ENCODE measurements at regions not wholly inside any gene's neighbourhood (a gene's known extent, or its start where the extent isn't known, plus 50 kb on each side); places are given as distances from the start of the nearest gene placed in this dataset.

DNA sequence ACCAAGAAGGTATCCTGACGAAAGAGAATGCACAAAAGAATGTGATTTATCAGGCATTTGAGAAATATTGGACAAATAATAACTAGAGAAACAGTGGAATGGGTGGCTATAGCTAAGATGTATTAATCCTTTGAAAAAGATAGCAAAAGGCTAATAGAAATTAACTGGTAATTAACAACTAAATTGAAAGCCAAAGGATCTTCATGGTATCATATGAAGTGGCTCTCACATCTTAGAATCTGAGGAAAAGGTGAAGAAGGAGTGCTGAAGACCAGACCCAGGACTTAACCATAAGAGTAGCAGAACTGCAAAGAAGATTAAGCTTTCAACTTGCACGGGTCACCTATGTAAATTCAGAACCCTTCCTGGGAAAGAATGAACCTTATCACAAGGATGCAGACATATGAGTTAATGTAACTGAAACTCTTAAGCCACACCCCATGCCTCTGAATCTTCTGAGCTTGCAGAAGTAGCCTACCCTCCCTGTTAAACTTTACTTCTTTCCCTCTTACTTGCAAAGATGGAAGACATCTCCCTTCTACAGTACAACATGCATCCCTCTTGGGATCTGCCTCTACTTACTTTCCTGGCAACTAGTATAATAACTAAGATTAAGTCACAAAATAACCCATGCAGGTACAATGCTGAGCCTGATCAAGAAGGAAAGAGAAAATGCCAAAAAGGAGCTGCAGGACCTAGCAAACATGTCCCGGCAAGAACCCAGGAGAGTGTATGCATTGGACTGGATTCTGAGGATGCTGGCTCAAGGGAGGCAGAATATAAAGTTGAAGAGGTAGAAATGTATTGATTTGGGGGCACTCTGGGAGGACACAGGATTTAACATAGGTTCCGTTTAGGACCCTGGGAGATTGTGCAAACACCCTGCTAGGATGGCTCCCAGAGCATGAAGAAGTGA is 395.5 kb upstream of the SLC30A5 start:
- ChIA-PET CTCF (no interaction called here), POLR2A (no interaction called here)
- Mint-ChIP-seq H3K4me3 (no peak overlapping the region), H3K36me3 (ENCODE audit: low read depth) (no peaks in the 10 kb centered on the region), H3K9me3 (peaks cover 13% of the 10 kb centered on the region), H3K27me3 (no peaks in the 10 kb centered on the region), H3K27ac (no peak overlapping the region), H3K4me1 (ENCODE audit: low read depth) (no peaks in the 10 kb centered on the region)
- ATAC-seq (ENCODE audit: poor library complexity), result no peak
- Histone ChIP-seq H3K27me3 (ENCODE audit: control insufficient read depth in 1 of 2, insufficient read depth in 2 of 2, low read length in 2 of 2) (no peaks in the 10 kb centered on the region), H3K27ac (ENCODE audit: low read depth in 1 of 2, low read length in 2 of 2) (no peak overlapping the region), H3K36me3 (ENCODE audit: insufficient read depth, low read length) (no peaks in the 10 kb centered on the region), H3K4me3 (ENCODE audit: low read length) (no peak overlapping the region), H3K4me1 (ENCODE audit: insufficient read depth, low read length) (no peaks in the 10 kb centered on the region), H3K9me3 (ENCODE audit: control insufficient read depth in 1 of 2, insufficient read depth in 1 of 2, low read length in 2 of 2) (no peaks in the 10 kb centered on the region)
- TF ChIP-seq, protein P1, sequence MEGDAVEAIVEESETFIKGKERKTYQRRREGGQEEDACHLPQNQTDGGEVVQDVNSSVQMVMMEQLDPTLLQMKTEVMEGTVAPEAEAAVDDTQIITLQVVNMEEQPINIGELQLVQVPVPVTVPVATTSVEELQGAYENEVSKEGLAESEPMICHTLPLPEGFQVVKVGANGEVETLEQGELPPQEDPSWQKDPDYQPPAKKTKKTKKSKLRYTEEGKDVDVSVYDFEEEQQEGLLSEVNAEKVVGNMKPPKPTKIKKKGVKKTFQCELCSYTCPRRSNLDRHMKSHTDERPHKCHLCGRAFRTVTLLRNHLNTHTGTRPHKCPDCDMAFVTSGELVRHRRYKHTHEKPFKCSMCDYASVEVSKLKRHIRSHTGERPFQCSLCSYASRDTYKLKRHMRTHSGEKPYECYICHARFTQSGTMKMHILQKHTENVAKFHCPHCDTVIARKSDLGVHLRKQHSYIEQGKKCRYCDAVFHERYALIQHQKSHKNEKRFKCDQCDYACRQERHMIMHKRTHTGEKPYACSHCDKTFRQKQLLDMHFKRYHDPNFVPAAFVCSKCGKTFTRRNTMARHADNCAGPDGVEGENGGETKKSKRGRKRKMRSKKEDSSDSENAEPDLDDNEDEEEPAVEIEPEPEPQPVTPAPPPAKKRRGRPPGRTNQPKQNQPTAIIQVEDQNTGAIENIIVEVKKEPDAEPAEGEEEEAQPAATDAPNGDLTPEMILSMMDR (IDR thresholded peaks at IDR 0.05), result no peak
- intact Hi-C loops (cut with DNase I, micrococcal nuclease), result no loop called here
- DNase-seq, result no peak

DNA sequence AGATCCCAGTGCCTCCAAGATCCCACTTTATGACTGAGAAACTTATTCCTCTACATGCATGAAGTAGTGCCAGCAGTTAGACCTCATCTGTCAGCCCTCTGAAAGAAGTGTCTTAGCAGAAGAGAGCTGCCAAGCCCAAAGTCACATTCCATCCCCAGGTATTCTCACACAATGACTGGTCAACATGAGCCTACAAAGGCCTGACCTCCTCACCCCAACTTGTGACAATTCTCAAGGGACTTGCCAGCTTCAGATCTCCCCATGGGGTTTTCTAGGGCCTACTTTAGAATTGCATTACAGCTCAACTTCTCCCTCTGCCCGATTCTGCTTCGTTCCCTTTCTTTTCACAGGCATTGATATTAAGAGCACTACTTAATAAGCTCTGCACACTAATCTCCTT is 393.8 kb upstream of the SLC30A5 start:
- ATAC-seq (ENCODE audit: poor library complexity) (no peak), DNase-seq (no peak)
- H3K27ac ChIP-seq (ENCODE audit: low read depth in 1 of 2, low read length in 2 of 2), result no peak overlapping the region
- Mint-ChIP-seq H3K4me1 (ENCODE audit: low read depth) (no peaks in the 10 kb centered on the region), H3K36me3 (ENCODE audit: low read depth) (no peaks in the 10 kb centered on the region), H3K27ac (no peak overlapping the region), H3K27me3 (no peaks in the 10 kb centered on the region), H3K4me3 (no peak overlapping the region), H3K9me3 (peaks cover 10% of the 10 kb centered on the region)
- H3K4me1 ChIP-seq (ENCODE audit: insufficient read depth, low read length), result no peaks in the 10 kb centered on the region
- H3K9me3 ChIP-seq (ENCODE audit: control insufficient read depth in 1 of 2, insufficient read depth in 1 of 2, low read length in 2 of 2), result no peaks in the 10 kb centered on the region
- CTCF ChIA-PET, result no interaction called here
- TF ChIP-seq, protein P1 (IDR thresholded peaks at IDR 0.05), result no peak
- POLR2A ChIA-PET, result no interaction called here
- intact Hi-C loops (cut with DNase I, micrococcal nuclease), result no loop called here
- no peaks in the 10 kb centered on the region for H3K27me3 ChIP-seq (ENCODE audit: control insufficient read depth in 1 of 2, insufficient read depth in 2 of 2, low read length in 2 of 2)
- H3K36me3 ChIP-seq (ENCODE audit: insufficient read depth, low read length), result no peaks in the 10 kb centered on the region
- H3K4me3 ChIP-seq (ENCODE audit: low read length), result no peak overlapping the region

DNA sequence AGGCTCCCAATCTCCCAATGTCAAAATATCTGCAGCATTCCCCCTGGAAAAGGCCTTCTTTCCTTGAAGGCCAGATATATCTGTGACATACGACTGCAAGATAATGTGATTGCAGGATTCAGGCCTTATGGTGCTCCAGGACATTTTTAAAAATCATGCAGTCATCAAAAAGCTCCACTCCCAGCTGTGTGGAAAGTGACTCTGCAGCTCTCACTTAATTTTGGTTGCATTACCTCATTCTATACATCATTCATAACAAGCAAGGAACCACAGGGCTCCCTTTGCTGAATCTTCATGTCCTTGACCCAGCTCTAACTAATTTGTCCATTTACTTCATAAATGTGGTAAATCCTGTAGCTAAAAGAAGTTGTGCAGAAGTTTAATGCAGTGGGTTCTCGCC is 386.2 kb upstream of the SLC30A5 start:
- no peak overlapping the region for H3K27ac Mint-ChIP-seq
- peaks cover 25% of the 10 kb centered on the region for H3K4me1 Mint-ChIP-seq (ENCODE audit: low read depth)
- H3K4me1 ChIP-seq (ENCODE audit: insufficient read depth, low read length), result peaks cover 11% of the 10 kb centered on the region
- no peak overlapping the region for H3K4me3 ChIP-seq (ENCODE audit: low read length)
- ChIA-PET CTCF (no interaction called here), POLR2A (no interaction called here)
- TF ChIP-seq, protein P1 (IDR thresholded peaks at IDR 0.05), result no peak
- H3K9me3 ChIP-seq (ENCODE audit: control insufficient read depth in 1 of 2, insufficient read depth in 1 of 2, low read length in 2 of 2), result no peaks in the 10 kb centered on the region
- H3K27me3 Mint-ChIP-seq, result no peaks in the 10 kb centered on the region
- H3K27me3 ChIP-seq (ENCODE audit: control insufficient read depth in 1 of 2, insufficient read depth in 2 of 2, low read length in 2 of 2), result no peaks in the 10 kb centered on the region
- H3K9me3 Mint-ChIP-seq, result no peaks in the 10 kb centered on the region
- no peaks in the 10 kb centered on the region for H3K36me3 ChIP-seq (ENCODE audit: insufficient read depth, low read length)
- intact Hi-C loops (cut with DNase I, micrococcal nuclease), result no loop called here
- no peaks in the 10 kb centered on the region for H3K36me3 Mint-ChIP-seq (ENCODE audit: low read depth)
- H3K4me3 Mint-ChIP-seq, result no peak overlapping the region
- no peak for ATAC-seq (ENCODE audit: poor library complexity)
- no peak overlapping the region for H3K27ac ChIP-seq (ENCODE audit: low read depth in 1 of 2, low read length in 2 of 2)
- DNase-seq, result no peak

All from CD4-positive, alpha-beta T cell (primary cell).